Common myeloid progenitor, CD34-positive (primary cell): ENCODE measurements at regions not wholly inside any gene's neighbourhood (a gene's known extent, or its start where the extent isn't known, plus 50 kb on each side); places are given as distances from the start of the nearest gene placed in this dataset.

Source experiments
- CTCF ChIA-PET: fragments of 350-600 bp; sonication (Branson Sonifier 250); formaldehyde crosslinking; loops from one replicate; lab custom pipeline; 2021; ENCODE audit warnings: antibody characterized with exemption; lab: Charles Lee
- POLR2A ChIA-PET: fragments of 350-600 bp; sonication (Branson Sonifier 250); formaldehyde crosslinking; loops from one replicate; lab custom pipeline; 2021; ENCODE audit warnings: antibody characterized with exemption; lab: Charles Lee
- DNase-seq, 3 donors: peaks; one replicate each; pipeline versions ENCODE4 v3.0.0 to v3.0.0-alpha.2; 2013
- H3K27ac ChIP-seq, 2 experiments: 1 replicate in 1 of 2; 2 replicates in 1 of 2; pipeline ENCODE4 v1.7.0; 2013; ENCODE audit warnings: inconsistent platforms in 2 of 2, low read length in 2 of 2, mild to moderate bottlenecking in 2 of 2, low read depth in 1 of 2, moderate library complexity in 1 of 2; ENCODE audit not compliant: severe bottlenecking in 2 of 2, insufficient read depth in 1 of 2, poor library complexity in 1 of 2
- H3K27me3 ChIP-seq, 5 experiments: replicated peaks in 2 of 5; 1 replicate in 3 of 5; 2 replicates in 2 of 5; pipeline versions ENCODE4 v1.6.1 to v1.7.0; 2013; ENCODE audit warnings: low read length in 4 of 5, mild to moderate bottlenecking in 2 of 5, moderate library complexity in 2 of 5, inconsistent platforms in 1 of 5; ENCODE audit not compliant: insufficient read depth in 5 of 5, control insufficient read depth in 4 of 5
- H3K36me3 ChIP-seq, 4 experiments: 1 replicate in 2 of 4; 2 replicates in 2 of 4; pipeline versions ENCODE4 v1.6.1 to v1.7.0; 2013; ENCODE audit warnings: low read length in 3 of 4, control low read depth in 1 of 4, mild to moderate bottlenecking in 1 of 4; ENCODE audit not compliant: control insufficient read depth in 4 of 4, insufficient read depth in 4 of 4
- H3K4me1 ChIP-seq, 4 experiments: 1 replicate in 3 of 4; 2 replicates in 1 of 4; pipeline versions ENCODE4 v1.6.1 to v1.7.1; 2013; ENCODE audit warnings: low read length in 3 of 4, mild to moderate bottlenecking in 3 of 4, control low read depth in 1 of 4, inconsistent platforms in 1 of 4, moderate library complexity in 1 of 4; ENCODE audit not compliant: control insufficient read depth in 4 of 4, insufficient read depth in 4 of 4; ENCODE audit errors: control extremely low read depth in 1 of 4
- H3K4me3 ChIP-seq, 7 experiments: 1 replicate in 4 of 7; 2 replicates in 3 of 7; pipeline versions ENCODE4 v1.5.1 to v1.7.0; 2013; ENCODE audit warnings: mild to moderate bottlenecking in 7 of 7, low read length in 6 of 7, moderate library complexity in 6 of 7, inconsistent platforms in 2 of 7, low read depth in 2 of 7, control low read depth in 1 of 7; ENCODE audit not compliant: insufficient read depth in 4 of 7, control insufficient read depth in 1 of 7; ENCODE audit errors: extremely low read depth in 1 of 7
- H3K9me3 ChIP-seq, 5 experiments: 1 replicate in 4 of 5; 2 replicates in 1 of 5; pipeline versions ENCODE4 v1.6.1 to v1.7.1; 2013; ENCODE audit warnings: low read length in 4 of 5, mild to moderate bottlenecking in 2 of 5, inconsistent platforms in 1 of 5, low read depth in 1 of 5, moderate library complexity in 1 of 5; ENCODE audit not compliant: control insufficient read depth in 4 of 5, insufficient read depth in 2 of 5; ENCODE audit errors: control extremely low read depth in 1 of 5
- WGBS: methylation state at CpG from one replicate; pipeline ENCODE4 v1.1.5; 2013; ENCODE audit not compliant: insufficient coverage; 5-methylcytosine and 5-hydroxymethylcytosine counted together

- 100% methylated on average over 2 of the region's 3 CpGs for WGBS
- no peak overlapping the region for H3K4me3 ChIP-seq
- ChIA-PET CTCF (no interaction called here), POLR2A (no interaction called here)
- no peak overlapping the region for H3K27ac ChIP-seq
- peaks cover 0 to 22% (median 3%) of the 10 kb centered on the region in 5 experiments for H3K9me3 ChIP-seq
- no peaks in the 10 kb centered on the region for H3K4me1 ChIP-seq
- H3K36me3 ChIP-seq = no peaks in the 10 kb centered on the region
- DNase-seq = no peak
- no peaks in the 10 kb centered on the region for H3K27me3 ChIP-seq
Measured at GRCh38 chr16:35737076-35737475, 2277.7 kb downstream of the TP53TG3F start.

- DNase-seq = no peak
- H3K27me3 ChIP-seq = no peaks in the 10 kb centered on the region
- WGBS = 76% methylated on average over 3 of the region's 4 CpGs
- no peak overlapping the region for H3K4me3 ChIP-seq
- ChIA-PET CTCF (no interaction called here), POLR2A (no interaction called here)
- no peak overlapping the region for H3K27ac ChIP-seq
- H3K36me3 ChIP-seq = no peaks in the 10 kb centered on the region
- H3K4me1 ChIP-seq = no peaks in the 10 kb centered on the region
- H3K9me3 ChIP-seq = peaks cover 0 to 20% (median 3%) of the 10 kb centered on the region in 5 experiments
Measured at GRCh38 chr16:35741546-35741945, 2282.1 kb downstream of the TP53TG3F start.

- POLR2A ChIA-PET = no interaction called here
- Histone ChIP-seq H3K27ac (no peak overlapping the region), H3K4me3 (no peak overlapping the region), H3K36me3 (no peaks in the 10 kb centered on the region), H3K4me1 (no peaks in the 10 kb centered on the region), H3K9me3 (peaks cover 0 to 20% (median 3%) of the 10 kb centered on the region in 5 experiments), H3K27me3 (no peaks in the 10 kb centered on the region)
- WGBS = 60% methylated on average over 5 of the region's 5 CpGs
- no peak for DNase-seq
- CTCF ChIA-PET = no interaction called here
Measured at GRCh38 chr16:35743101-35743692, 2283.8 kb downstream of the TP53TG3F start.

GRCh38 chr16:35744084-35744483 is 2284.7 kb downstream of the TP53TG3F start:
- 49% methylated on average over 3 of the region's 4 CpGs for WGBS
- Histone ChIP-seq H3K27me3 (no peaks in the 10 kb centered on the region), H3K4me1 (no peaks in the 10 kb centered on the region), H3K36me3 (no peaks in the 10 kb centered on the region), H3K27ac (no peak overlapping the region), H3K4me3 (no peak overlapping the region), H3K9me3 (peaks cover 0 to 19% (median 3%) of the 10 kb centered on the region in 5 experiments)
- ChIA-PET POLR2A (no interaction called here), CTCF (no interaction called here)
- DNase-seq = no peak

GRCh38 chr16:35744726-35745125 is 2285.3 kb downstream of the TP53TG3F start:
- Histone ChIP-seq H3K4me3 (no peak overlapping the region), H3K36me3 (no peaks in the 10 kb centered on the region), H3K9me3 (peaks cover 0 to 20% (median 3%) of the 10 kb centered on the region in 5 experiments), H3K27ac (no peak overlapping the region), H3K4me1 (no peaks in the 10 kb centered on the region), H3K27me3 (no peaks in the 10 kb centered on the region)
- DNase-seq = no peak
- 78% methylated on average over 4 of the region's 4 CpGs for WGBS
- ChIA-PET POLR2A (no interaction called here), CTCF (no interaction called here)

- no peak for DNase-seq
- POLR2A ChIA-PET = no interaction called here
- H3K36me3 ChIP-seq = no peaks in the 10 kb centered on the region
- CTCF ChIA-PET = no interaction called here
- WGBS = 77% methylated on average over 3 of the region's 3 CpGs
- H3K4me3 ChIP-seq = no peak overlapping the region
- H3K4me1 ChIP-seq = no peaks in the 10 kb centered on the region
- H3K9me3 ChIP-seq = peaks cover 0 to 20% (median 4%) of the 10 kb centered on the region in 5 experiments
- no peak overlapping the region for H3K27ac ChIP-seq
- no peaks in the 10 kb centered on the region for H3K27me3 ChIP-seq
Measured at GRCh38 chr16:35745191-35745590, 2285.8 kb downstream of the TP53TG3F start.

- DNase-seq = no peak
- Histone ChIP-seq H3K27me3 (no peaks in the 10 kb centered on the region), H3K27ac (no peak overlapping the region), H3K9me3 (peaks cover 0 to 21% (median 10%) of the 10 kb centered on the region in 5 experiments), H3K4me1 (no peaks in the 10 kb centered on the region), H3K36me3 (no peaks in the 10 kb centered on the region), H3K4me3 (no peak overlapping the region)
- ChIA-PET POLR2A (no interaction called here), CTCF (no interaction called here)
- WGBS = 100% methylated on average over 4 of the region's 9 CpGs
Measured at GRCh38 chr16:35745821-35746248, 2286.4 kb downstream of the TP53TG3F start.
